CD4-positive, CD25-positive, alpha-beta regulatory T cell (primary cell): ENCODE measurements at regions not wholly inside any gene's neighbourhood (a gene's known extent, or its start where the extent isn't known, plus 50 kb on each side); places are given as distances from the start of the nearest gene placed in this dataset.
A peak's percentile ranks its signal among the peaks of the same experiment; 100 is the strongest.
"Not testable (repeated sequence)": the region's sequence is repeated elsewhere in the genome, so short reads cannot be mapped to it uniquely, and the experiment has no call there.

Source experiments
- ATAC-seq, 2 donors: fragments of 150-1000 bp; cut with Tn5 transposase; one replicate each; pipeline ENCODE4 v1.10.0; 2021; ENCODE audit warnings: low read depth in 2 of 2, moderate number of reproducible peaks in 2 of 2, moderate library complexity in 1 of 2
- DNase-seq, 3 donors: peaks; one replicate each; pipeline versions ENCODE4 v3.0.0 to v3.0.0-alpha.2; 2012 to 2022; ENCODE audit warnings: mixed read lengths in 1 of 3
- H3K27ac ChIP-seq: one replicate; pipeline ENCODE4 v1.7.0; 2013; ENCODE audit warnings: mild to moderate bottlenecking, low read length; ENCODE audit not compliant: insufficient read depth, poor library complexity, severe bottlenecking
- H3K27me3 ChIP-seq: one replicate; pipeline ENCODE4 v1.7.0; 2013; ENCODE audit warnings: low read length; ENCODE audit not compliant: control insufficient read depth, insufficient read depth
- H3K36me3 ChIP-seq: one replicate; pipeline ENCODE4 v1.7.0; 2013; ENCODE audit warnings: mild to moderate bottlenecking, low read length, moderate library complexity; ENCODE audit not compliant: control insufficient read depth, insufficient read depth
- H3K4me1 ChIP-seq: 2 replicates; pipeline ENCODE4 v1.7.0; 2013; ENCODE audit warnings: mild to moderate bottlenecking, low read length; ENCODE audit not compliant: insufficient read depth, control insufficient read depth, poor library complexity, severe bottlenecking
- H3K4me3 ChIP-seq: one replicate; pipeline ENCODE4 v1.7.0; 2013; ENCODE audit warnings: low read depth, mild to moderate bottlenecking, low read length, moderate library complexity
- H3K9me3 ChIP-seq, 2 experiments: 1 replicate in 1 of 2; 2 replicates in 1 of 2; pipeline ENCODE4 v1.7.0; 2013; ENCODE audit warnings: low read length in 2 of 2, mild to moderate bottlenecking in 1 of 2, moderate library complexity in 1 of 2; ENCODE audit not compliant: control insufficient read depth in 2 of 2
- H3K27ac Mint-ChIP-seq, 3 donors: one replicate each; pipeline ENCODE4 v1.8.0; 2020 to 2022; ENCODE audit warnings: mild to moderate bottlenecking in 3 of 3, mixed read lengths in 3 of 3, moderate library complexity in 2 of 3
- H3K27me3 Mint-ChIP-seq: one replicate; pipeline ENCODE4 v1.8.0; 2022; ENCODE audit warnings: mild to moderate bottlenecking, mixed read lengths
- H3K36me3 Mint-ChIP-seq: one replicate; pipeline ENCODE4 v1.8.0; 2020; ENCODE audit warnings: mixed read lengths
- H3K4me1 Mint-ChIP-seq, 4 donors: one replicate each; pipeline ENCODE4 v1.8.0; 2020 to 2022; ENCODE audit warnings: mixed read lengths in 4 of 4, mild to moderate bottlenecking in 1 of 4
- H3K4me3 Mint-ChIP-seq, 4 donors: one replicate each; pipeline ENCODE4 v1.8.0; 2020 to 2022; ENCODE audit warnings: mild to moderate bottlenecking in 4 of 4, mixed read lengths in 4 of 4, moderate library complexity in 3 of 4
- H3K9me3 Mint-ChIP-seq, 7 donors: one replicate each; pipeline ENCODE4 v1.8.0; 2020 to 2022; ENCODE audit warnings: mixed read lengths in 7 of 7, mild to moderate bottlenecking in 3 of 7, moderate library complexity in 2 of 7

- Mint-ChIP-seq H3K9me3 (peaks cover 0 to 2% (median 0%) of the 10 kb centered on the region in 7 donors), H3K27me3 (peaks cover 7% of the 10 kb centered on the region), H3K27ac (no peak overlapping the region), H3K36me3 (no peaks in the 10 kb centered on the region), H3K4me3 (no peak overlapping the region), H3K4me1 (no peaks in the 10 kb centered on the region)
- H3K27me3 ChIP-seq: no peaks in the 10 kb centered on the region
- H3K4me1 ChIP-seq: no peaks in the 10 kb centered on the region
- no peak overlapping the region for H3K27ac ChIP-seq
- DNase-seq: no peak
- no peaks in the 10 kb centered on the region for H3K9me3 ChIP-seq
- no peak for ATAC-seq
- no peaks in the 10 kb centered on the region for H3K36me3 ChIP-seq
- no peak overlapping the region for H3K4me3 ChIP-seq
These were observed 115.2 kb upstream of the SERBP1 start for GRCh38 chr1:67545364-67545763.

- H3K9me3 Mint-ChIP-seq: peaks cover 0 to 2% (median 0%) of the 10 kb centered on the region in 7 donors
- ATAC-seq (no peak), DNase-seq (no peak)
- Histone ChIP-seq H3K4me1 (no peaks in the 10 kb centered on the region), H3K27ac (no peak overlapping the region), H3K4me3 (no peak overlapping the region), H3K27me3 (peaks cover 2% of the 10 kb centered on the region), H3K9me3 (no peaks in the 10 kb centered on the region), H3K36me3 (no peaks in the 10 kb centered on the region)
- H3K27ac Mint-ChIP-seq: no peak overlapping the region
- peak overlapping the region in 1 of 4 donors; percentile 32 for H3K4me3 Mint-ChIP-seq
- no peaks in the 10 kb centered on the region for H3K4me1 Mint-ChIP-seq
- H3K27me3 Mint-ChIP-seq: peaks cover 6% of the 10 kb centered on the region
- H3K36me3 Mint-ChIP-seq: no peaks in the 10 kb centered on the region
These were observed 121.2 kb upstream of the SERBP1 start for GRCh38 chr1:67551375-67551774.

- peaks cover 0 to 2% (median 0%) of the 10 kb centered on the region in 7 donors for H3K9me3 Mint-ChIP-seq
- H3K27ac ChIP-seq: no peak overlapping the region
These were observed 122.1 kb upstream of the SERBP1 start for GRCh38 chr1:67552336-67552759.

GRCh38 chr1:67554204-67554603, 124.0 kb upstream of the SERBP1 start:
- peaks cover 22% of the 10 kb centered on the region for H3K27me3 Mint-ChIP-seq
- not testable (repeated sequence) for H3K9me3 ChIP-seq, H3K9me3 Mint-ChIP-seq, H3K4me3 ChIP-seq, H3K4me1 Mint-ChIP-seq, H3K36me3 ChIP-seq, H3K27ac Mint-ChIP-seq, H3K27me3 ChIP-seq, DNase-seq, H3K27ac ChIP-seq, H3K36me3 Mint-ChIP-seq, H3K4me1 ChIP-seq, ATAC-seq, H3K4me3 Mint-ChIP-seq

More at GRCh38 chr1:67552336-67552759, 122.1 kb upstream of the SERBP1 start:
- Histone ChIP-seq H3K4me3 (no peak overlapping the region), H3K4me1 (no peaks in the 10 kb centered on the region), H3K36me3 (no peaks in the 10 kb centered on the region), H3K27me3 (peaks cover 2% of the 10 kb centered on the region), H3K9me3 (no peaks in the 10 kb centered on the region)
- H3K27ac Mint-ChIP-seq: no peak overlapping the region
- no peaks in the 10 kb centered on the region for H3K36me3 Mint-ChIP-seq
- DNase-seq (no peak), ATAC-seq (no peak)
- H3K27me3 Mint-ChIP-seq: peaks cover 8% of the 10 kb centered on the region
- no peak overlapping the region for H3K4me3 Mint-ChIP-seq
- no peaks in the 10 kb centered on the region for H3K4me1 Mint-ChIP-seq

- Mint-ChIP-seq H3K36me3 (no peaks in the 10 kb centered on the region), H3K27me3 (peaks cover 22% of the 10 kb centered on the region), H3K4me1 (peaks cover 0 to 2% (median 0%) of the 10 kb centered on the region in 4 donors), H3K27ac (no peak overlapping the region), H3K4me3 (no peak overlapping the region), H3K9me3 (no peaks in the 10 kb centered on the region)
- Histone ChIP-seq H3K4me3 (no peak overlapping the region), H3K4me1 (no peaks in the 10 kb centered on the region), H3K27ac (no peak overlapping the region), H3K9me3 (no peaks in the 10 kb centered on the region), H3K27me3 (peaks cover 2% of the 10 kb centered on the region), H3K36me3 (no peaks in the 10 kb centered on the region)
- ATAC-seq: no peak
- DNase-seq: no peak
These were observed 125.5 kb upstream of the SERBP1 start for GRCh38 chr1:67555461-67556296.

GRCh38 chr1:67556297-67556900, 126.2 kb upstream of the SERBP1 start:
- Mint-ChIP-seq H3K27me3 (peaks cover 22% of the 10 kb centered on the region), H3K4me3 (no peak overlapping the region), H3K4me1 (peaks cover 0 to 2% (median 0%) of the 10 kb centered on the region in 4 donors), H3K27ac (no peak overlapping the region), H3K9me3 (no peaks in the 10 kb centered on the region), H3K36me3 (no peaks in the 10 kb centered on the region)
- H3K4me3 ChIP-seq: no peak overlapping the region
- DNase-seq (no peak), ATAC-seq (no peak)
- no peaks in the 10 kb centered on the region for H3K9me3 ChIP-seq
- no peaks in the 10 kb centered on the region for H3K4me1 ChIP-seq
- H3K27me3 ChIP-seq: peaks cover 2% of the 10 kb centered on the region
- no peaks in the 10 kb centered on the region for H3K36me3 ChIP-seq
- H3K27ac ChIP-seq: no peak overlapping the region

- ATAC-seq (no peak), DNase-seq (no peak)
- Mint-ChIP-seq H3K36me3 (no peaks in the 10 kb centered on the region), H3K4me3 (no peak overlapping the region), H3K4me1 (peaks cover 0 to 3% (median 1%) of the 10 kb centered on the region in 4 donors), H3K9me3 (peaks cover 0 to 2% (median 0%) of the 10 kb centered on the region in 7 donors), H3K27me3 (peaks cover 22% of the 10 kb centered on the region), H3K27ac (no peak overlapping the region)
- H3K4me3 ChIP-seq: no peak overlapping the region
- no peaks in the 10 kb centered on the region for H3K36me3 ChIP-seq
- H3K9me3 ChIP-seq: no peaks in the 10 kb centered on the region
- H3K27ac ChIP-seq: no peak overlapping the region
- H3K27me3 ChIP-seq: no peaks in the 10 kb centered on the region
- H3K4me1 ChIP-seq: no peaks in the 10 kb centered on the region
These were observed 127.1 kb upstream of the GADD45A start for GRCh38 chr1:67557696-67558448.
